Suprapubic skin (tissue), 4 donors: ENCODE measurements at regions not wholly inside any gene's neighbourhood (a gene's known extent, or its start where the extent isn't known, plus 50 kb on each side); places are given as distances from the start of the nearest gene placed in this dataset.

Experiments
- EP300 ChIP-seq: sonication (generic); formaldehyde crosslinking; IDR thresholded peaks from one replicate; pipeline ENCODE4 v1.6.1; 2017; ENCODE audit warnings: antibody characterized with exemption
- POLR2AphosphoS5 ChIP-seq, 3 donors: sonication (generic); formaldehyde crosslinking; IDR thresholded peaks; one replicate each; pipeline ENCODE4 v1.6.1; 2017; ENCODE audit warnings: antibody characterized with exemption in 3 of 3
- TF ChIP-seq, protein P1 (sequence below), 2 donors: fragments of 200-600 bp in 1 of 2; fragments of 450-650 bp in 1 of 2; sonication (generic) in 1 of 2; IDR thresholded peaks; one replicate each; pipeline ENCODE4 v1.5.1; 2016 to 2019; ENCODE audit warnings: antibody characterized with exemption in 2 of 2, mild to moderate bottlenecking in 1 of 2, moderate library complexity in 1 of 2

DNA sequence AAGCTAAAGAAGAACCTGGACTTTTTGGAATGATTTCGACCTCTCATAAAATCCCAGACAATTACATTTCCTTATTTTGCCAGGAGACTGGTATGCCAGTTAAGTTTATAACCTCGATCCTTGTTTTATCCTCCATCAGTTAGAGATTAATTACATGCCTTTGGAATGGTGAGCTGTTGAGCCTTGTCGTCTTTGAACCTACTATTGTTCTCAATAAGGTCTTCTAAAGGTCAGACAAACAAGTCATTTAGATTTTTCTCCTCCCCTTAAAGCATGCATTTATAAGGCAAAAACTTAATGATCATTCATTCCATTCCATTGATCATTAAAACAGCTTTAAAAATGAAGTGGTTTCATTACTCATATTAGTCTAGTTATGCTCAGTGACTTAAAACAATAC, 304.9 kb downstream of the DOCK8 start:
- TF ChIP-seq, protein P1, sequence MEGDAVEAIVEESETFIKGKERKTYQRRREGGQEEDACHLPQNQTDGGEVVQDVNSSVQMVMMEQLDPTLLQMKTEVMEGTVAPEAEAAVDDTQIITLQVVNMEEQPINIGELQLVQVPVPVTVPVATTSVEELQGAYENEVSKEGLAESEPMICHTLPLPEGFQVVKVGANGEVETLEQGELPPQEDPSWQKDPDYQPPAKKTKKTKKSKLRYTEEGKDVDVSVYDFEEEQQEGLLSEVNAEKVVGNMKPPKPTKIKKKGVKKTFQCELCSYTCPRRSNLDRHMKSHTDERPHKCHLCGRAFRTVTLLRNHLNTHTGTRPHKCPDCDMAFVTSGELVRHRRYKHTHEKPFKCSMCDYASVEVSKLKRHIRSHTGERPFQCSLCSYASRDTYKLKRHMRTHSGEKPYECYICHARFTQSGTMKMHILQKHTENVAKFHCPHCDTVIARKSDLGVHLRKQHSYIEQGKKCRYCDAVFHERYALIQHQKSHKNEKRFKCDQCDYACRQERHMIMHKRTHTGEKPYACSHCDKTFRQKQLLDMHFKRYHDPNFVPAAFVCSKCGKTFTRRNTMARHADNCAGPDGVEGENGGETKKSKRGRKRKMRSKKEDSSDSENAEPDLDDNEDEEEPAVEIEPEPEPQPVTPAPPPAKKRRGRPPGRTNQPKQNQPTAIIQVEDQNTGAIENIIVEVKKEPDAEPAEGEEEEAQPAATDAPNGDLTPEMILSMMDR (IDR thresholded peaks at IDR 0.05): no peak
- TF ChIP-seq POLR2AphosphoS5 (IDR thresholded peaks at IDR 0.05): no peak
- no peak for TF ChIP-seq EP300
